WTC11 (cell line): ENCODE measurements at regions not wholly inside any gene's neighbourhood (a gene's known extent, or its start where the extent isn't known, plus 50 kb on each side); places are given as distances from the start of the nearest gene placed in this dataset.

Experiments used
- ATAC-seq: fragments of 200-7000 bp; cut with Tn5 transposase; 2 replicates; pipeline ENCODE4 v1.10.0; 2021; ENCODE audit warnings: mild to moderate bottlenecking, moderate library complexity
- CTCF ChIA-PET: fragments of 300-600 bp; sonication (Branson Sonifier 250); formaldehyde crosslinking; loops from one replicate; lab custom pipeline; 2021; ENCODE audit warnings: antibody characterized with exemption; lab: Charles Lee
- POLR2A ChIA-PET: fragments of 350-600 bp; sonication (Branson Sonifier 250); formaldehyde crosslinking; loops from one replicate; lab custom pipeline; 2021; ENCODE audit warnings: antibody characterized with exemption; lab: Charles Lee
- DNase-seq: peaks from one replicate; pipeline ENCODE4 v3.0.0; 2021; ENCODE audit warnings: low spot score
- H3K27ac Mint-ChIP-seq: 2 replicates; pipeline ENCODE4 v1.8.0; 2021; ENCODE audit warnings: mixed read lengths
- H3K27me3 Mint-ChIP-seq: 2 replicates; pipeline ENCODE4 v1.8.0; 2021; ENCODE audit warnings: low read depth, mild to moderate bottlenecking, moderate library complexity, mixed read lengths
- H3K36me3 Mint-ChIP-seq: 2 replicates; pipeline ENCODE4 v1.8.0; 2021; ENCODE audit warnings: mixed read lengths
- H3K4me1 Mint-ChIP-seq: 2 replicates; pipeline ENCODE4 v1.8.0; 2022; ENCODE audit warnings: mixed read lengths
- H3K4me3 Mint-ChIP-seq: 2 replicates; pipeline ENCODE4 v1.8.0; 2021; ENCODE audit warnings: mild to moderate bottlenecking, moderate library complexity, mixed read lengths
- H3K9me3 Mint-ChIP-seq: 2 replicates; pipeline ENCODE4 v1.8.0; 2021; ENCODE audit warnings: mixed read lengths
- CDX4 ChIP-seq: fragments of 250-450 bp; sonication (Bioruptor Pico); IDR thresholded peaks from 2 replicates; pipeline ENCODE4 v1.9.0; 2021; ENCODE audit warnings: moderate library complexity, mild to moderate bottlenecking, inconsistent platforms, borderline replicate concordance
- ELF4 ChIP-seq: sonication (generic); formaldehyde crosslinking; IDR thresholded peaks from 2 replicates; pipeline ENCODE4 v1.8.1; 2022; ENCODE audit warnings: low read depth, mild to moderate bottlenecking, moderate library complexity, missing genetic modification reagents
- ERG ChIP-seq: fragments of 250-450 bp; sonication (Bioruptor Pico); IDR thresholded peaks from 2 replicates; pipeline ENCODE4 v1.8.0; 2021; ENCODE audit warnings: mild to moderate bottlenecking
- FOXJ3 ChIP-seq: sonication (generic); formaldehyde crosslinking; IDR thresholded peaks from 2 replicates; pipeline ENCODE4 v1.9.0; 2021; ENCODE audit warnings: missing genetic modification reagents, mild to moderate bottlenecking, borderline replicate concordance
- HMGXB4 ChIP-seq: sonication (generic); formaldehyde crosslinking; IDR thresholded peaks from 2 replicates; pipeline ENCODE4 v1.8.1; 2023; ENCODE audit warnings: mild to moderate bottlenecking, moderate library complexity, missing genetic modification reagents
- NFATC4 ChIP-seq: fragments of 250-450 bp; sonication (Bioruptor Pico); IDR thresholded peaks from 2 replicates; pipeline ENCODE4 v1.9.0; 2021; ENCODE audit warnings: mild to moderate bottlenecking
- PRRX2 ChIP-seq: fragments of 250-450 bp; sonication (Bioruptor Pico); IDR thresholded peaks from 2 replicates; pipeline ENCODE4 v1.8.0; 2021; ENCODE audit warnings: mild to moderate bottlenecking
- STAT6 ChIP-seq: sonication (generic); formaldehyde crosslinking; conservative IDR thresholded peaks from 2 replicates; pipeline ENCODE4 v1.8.1; 2023; ENCODE audit warnings: mild to moderate bottlenecking, low read depth, missing genetic modification reagents, moderate library complexity
- TEAD1 ChIP-seq: sonication (generic); formaldehyde crosslinking; IDR thresholded peaks from 2 replicates; pipeline ENCODE4 v1.8.0; 2022; ENCODE audit warnings: mild to moderate bottlenecking, missing genetic modification reagents
- USF2 ChIP-seq: sonication (generic); formaldehyde crosslinking; IDR thresholded peaks from 2 replicates; pipeline ENCODE4 v1.8.1; 2023; ENCODE audit warnings: mild to moderate bottlenecking, missing genetic modification reagents, moderate library complexity
- ZNF425 ChIP-seq: fragments of 250-450 bp; sonication (Bioruptor Pico); conservative IDR thresholded peaks from 2 replicates; pipeline ENCODE4 v1.9.0; 2021; ENCODE audit warnings: mild to moderate bottlenecking
- ZNF532 ChIP-seq: fragments of 250-450 bp; sonication (Bioruptor Pico); IDR thresholded peaks from 2 replicates; pipeline ENCODE4 v1.9.0; 2021; ENCODE audit warnings: mild to moderate bottlenecking, borderline replicate concordance
- ZNF671 ChIP-seq: fragments of 250-450 bp; sonication (Bioruptor Pico); IDR thresholded peaks from 2 replicates; pipeline ENCODE4 v1.8.0; 2021; ENCODE audit warnings: mild to moderate bottlenecking
- ZSCAN18 ChIP-seq: fragments of 250-450 bp; sonication (Bioruptor Pico); IDR thresholded peaks from 2 replicates; pipeline ENCODE4 v2.1.2; 2022; ENCODE audit warnings: mild to moderate bottlenecking, moderate library complexity

GRCh38 chr2:139048017-139048416 lies 267.8 kb upstream of the NXPH2 start:
- H3K4me1 Mint-ChIP-seq = peaks cover 49% of the 10 kb centered on the region
- peaks cover 5% of the 10 kb centered on the region for H3K27me3 Mint-ChIP-seq
- no peak overlapping the region for H3K27ac Mint-ChIP-seq
- DNase-seq (no peak), ATAC-seq (peak; percentile 53)
- no peak for TF ChIP-seq HMGXB4 (CRISPR knock-in tag)
- no peak for TF ChIP-seq FOXJ3
- no peak for TF ChIP-seq ZNF671 (CRISPR knock-in tag)
- TF ChIP-seq CDX4 (CRISPR knock-in tag) = no peak
- TF ChIP-seq ELF4 (CRISPR knock-in tag) = no peak
- no peak for TF ChIP-seq ZNF425 (CRISPR knock-in tag)
- no peak for TF ChIP-seq STAT6 (CRISPR knock-in tag)
- TF ChIP-seq USF2 (CRISPR knock-in tag) = no peak
- ChIA-PET POLR2A (no interaction called here), CTCF (no interaction called here)
- H3K9me3 Mint-ChIP-seq = peaks cover 9% of the 10 kb centered on the region
- no peak overlapping the region for H3K4me3 Mint-ChIP-seq
- H3K36me3 Mint-ChIP-seq = peaks cover 9% of the 10 kb centered on the region

GRCh38 chr2:139045524-139045923 lies 265.3 kb upstream of the NXPH2 start:
- H3K4me3 Mint-ChIP-seq = peak overlapping the region; percentile 11; the same call in 1 of the 2 replicates
- peaks cover 43% of the 10 kb centered on the region for H3K4me1 Mint-ChIP-seq
- peaks cover 9% of the 10 kb centered on the region for H3K36me3 Mint-ChIP-seq
- peaks cover 5% of the 10 kb centered on the region for H3K27me3 Mint-ChIP-seq
- CTCF ChIA-PET = no interaction called here
- DNase-seq = no peak
- peak overlapping the region; percentile 82 for H3K27ac Mint-ChIP-seq
- POLR2A ChIA-PET = no interaction called here
- peaks cover 9% of the 10 kb centered on the region for H3K9me3 Mint-ChIP-seq
- TF ChIP-seq TEAD1 (CRISPR knock-in tag) (0 out of 2 replicates have a peak, but pooled peaks have one; percentile 18), ZNF532 (no peak), NFATC4 (CRISPR knock-in tag) (peak; percentile 31; the same call in 1 of the 2 replicates), ERG (CRISPR knock-in tag) (0 out of 2 replicates have a peak, but pooled peaks have one; percentile 60), ZSCAN18 (peak; percentile 88; the same call in 1 of the 2 replicates), PRRX2 (CRISPR knock-in tag) (0 out of 2 replicates have a peak, but pooled peaks have one; percentile 75), FOXJ3 (no peak)
- ATAC-seq = peak; percentile 98
